WTC11 (cell line): ENCODE measurements at regions not wholly inside any gene's neighbourhood (a gene's known extent, or its start where the extent isn't known, plus 50 kb on each side); places are given as distances from the start of the nearest gene placed in this dataset.

Experiments used
- ATAC-seq: fragments of 200-7000 bp; cut with Tn5 transposase; 2 replicates; pipeline ENCODE4 v1.10.0; 2021; ENCODE audit warnings: mild to moderate bottlenecking, moderate library complexity
- CTCF ChIA-PET: fragments of 300-600 bp; sonication (Branson Sonifier 250); formaldehyde crosslinking; loops from one replicate; lab custom pipeline; 2021; ENCODE audit warnings: antibody characterized with exemption; lab: Charles Lee
- POLR2A ChIA-PET: fragments of 350-600 bp; sonication (Branson Sonifier 250); formaldehyde crosslinking; loops from one replicate; lab custom pipeline; 2021; ENCODE audit warnings: antibody characterized with exemption; lab: Charles Lee
- DNase-seq: peaks from one replicate; pipeline ENCODE4 v3.0.0; 2021; ENCODE audit warnings: low spot score
- H3K27ac Mint-ChIP-seq: 2 replicates; pipeline ENCODE4 v1.8.0; 2021; ENCODE audit warnings: mixed read lengths
- H3K27me3 Mint-ChIP-seq: 2 replicates; pipeline ENCODE4 v1.8.0; 2021; ENCODE audit warnings: low read depth, mild to moderate bottlenecking, moderate library complexity, mixed read lengths
- H3K36me3 Mint-ChIP-seq: 2 replicates; pipeline ENCODE4 v1.8.0; 2021; ENCODE audit warnings: mixed read lengths
- H3K4me1 Mint-ChIP-seq: 2 replicates; pipeline ENCODE4 v1.8.0; 2022; ENCODE audit warnings: mixed read lengths
- H3K4me3 Mint-ChIP-seq: 2 replicates; pipeline ENCODE4 v1.8.0; 2021; ENCODE audit warnings: mild to moderate bottlenecking, moderate library complexity, mixed read lengths
- H3K9me3 Mint-ChIP-seq: 2 replicates; pipeline ENCODE4 v1.8.0; 2021; ENCODE audit warnings: mixed read lengths
- GABPB1 ChIP-seq: sonication (generic); formaldehyde crosslinking; IDR thresholded peaks from 2 replicates; pipeline ENCODE4 v1.8.1; 2023; ENCODE audit warnings: mild to moderate bottlenecking, missing genetic modification reagents
- GTF2I ChIP-seq: fragments of 250-450 bp; sonication (Bioruptor Pico); conservative IDR thresholded peaks from 2 replicates; pipeline ENCODE4 v1.4.0; 2021; ENCODE audit warnings: mild to moderate bottlenecking
- MYBL2 ChIP-seq: sonication (generic); formaldehyde crosslinking; IDR thresholded peaks from 2 replicates; pipeline ENCODE4 v1.8.1; 2023; ENCODE audit warnings: mild to moderate bottlenecking, moderate library complexity, missing genetic modification reagents
- NFATC4 ChIP-seq: fragments of 250-450 bp; sonication (Bioruptor Pico); IDR thresholded peaks from 2 replicates; pipeline ENCODE4 v1.9.0; 2021; ENCODE audit warnings: mild to moderate bottlenecking
- RORB ChIP-seq: fragments of 250-450 bp; sonication (Bioruptor Pico); IDR thresholded peaks from 2 replicates; pipeline ENCODE4 v1.9.0; 2021; ENCODE audit warnings: mild to moderate bottlenecking
- SMAD3 ChIP-seq: sonication (generic); formaldehyde crosslinking; IDR thresholded peaks from 2 replicates; pipeline ENCODE4 v1.8.0; 2022; ENCODE audit warnings: missing genetic modification reagents, mild to moderate bottlenecking, borderline replicate concordance
- SOX15 ChIP-seq: fragments of 250-450 bp; sonication (Bioruptor Pico); IDR thresholded peaks from 2 replicates; pipeline ENCODE4 v1.9.0; 2021; ENCODE audit warnings: mild to moderate bottlenecking
- ZNF121 ChIP-seq: sonication (generic); formaldehyde crosslinking; IDR thresholded peaks from 2 replicates; pipeline ENCODE4 v1.8.0; 2023; ENCODE audit warnings: missing genetic modification reagents
- ZNF317 ChIP-seq: sonication (generic); formaldehyde crosslinking; IDR thresholded peaks from 2 replicates; pipeline ENCODE4 v1.8.1; 2023; ENCODE audit warnings: low read depth, mild to moderate bottlenecking, moderate library complexity, missing genetic modification reagents, borderline replicate concordance
- ZNF423 ChIP-seq: fragments of 250-450 bp; sonication (Bioruptor Pico); IDR thresholded peaks from 2 replicates; pipeline ENCODE4 v2.1.2; 2022; ENCODE audit warnings: mild to moderate bottlenecking, moderate library complexity
- TF ChIP-seq, protein P1 (sequence below): sonication (generic); formaldehyde crosslinking; IDR thresholded peaks from 2 replicates; pipeline ENCODE4 v1.8.0; 2022; ENCODE audit warnings: missing genetic modification reagents
- TF ChIP-seq, protein P2 (sequence below): sonication (generic); formaldehyde crosslinking; IDR thresholded peaks from 2 replicates; pipeline ENCODE4 v1.8.0; 2022; ENCODE audit warnings: mild to moderate bottlenecking, missing genetic modification reagents
- TF ChIP-seq, protein P3 (sequence below): sonication (generic); formaldehyde crosslinking; IDR thresholded peaks from 2 replicates; pipeline ENCODE4 v1.8.1; 2022; ENCODE audit warnings: mild to moderate bottlenecking, moderate library complexity, missing genetic modification reagents
- TF ChIP-seq, protein P4 (sequence below): sonication (generic); formaldehyde crosslinking; IDR thresholded peaks from 2 replicates; pipeline ENCODE4 v1.8.0; 2022; ENCODE audit warnings: mild to moderate bottlenecking, missing genetic modification reagents
- TF ChIP-seq, protein P5 (sequence below): sonication (generic); formaldehyde crosslinking; IDR thresholded peaks from 2 replicates; pipeline ENCODE4 v1.8.1; 2023; ENCODE audit warnings: mild to moderate bottlenecking, missing genetic modification reagents
- TF ChIP-seq, protein P6 (sequence below): sonication (generic); formaldehyde crosslinking; IDR thresholded peaks from 2 replicates; pipeline ENCODE4 v1.8.1; 2022; ENCODE audit warnings: low read depth, mild to moderate bottlenecking, moderate library complexity, missing genetic modification reagents, borderline replicate concordance
- TF ChIP-seq, protein P7 (sequence below): fragments of 250-450 bp; sonication (Bioruptor Pico); conservative IDR thresholded peaks from 2 replicates; pipeline ENCODE4 v1.9.0; 2021; ENCODE audit warnings: mild to moderate bottlenecking

DNA sequence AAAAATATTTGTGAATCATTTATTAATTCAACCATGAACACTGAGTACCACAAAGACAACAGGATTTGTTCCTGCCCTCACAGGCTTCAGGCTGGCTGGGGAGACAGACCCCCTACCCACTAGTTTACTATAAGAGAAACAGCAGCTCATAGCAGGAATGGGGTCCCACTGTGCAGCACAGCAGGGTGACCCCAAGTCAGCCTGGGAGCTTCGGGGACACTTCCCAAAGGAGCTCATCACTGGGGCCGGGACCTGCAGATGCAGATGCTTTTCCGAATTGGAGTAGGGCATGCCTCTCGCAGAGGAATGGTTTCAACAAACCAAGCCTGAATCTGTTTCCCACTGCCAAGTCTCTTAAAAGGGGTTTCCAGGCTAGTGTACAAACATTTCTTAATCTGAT, 176.2 kb upstream of the PWP1 start:
- Mint-ChIP-seq H3K4me1 (peaks cover 9% of the 10 kb centered on the region), H3K27ac (no peak overlapping the region), H3K9me3 (peaks cover 8% of the 10 kb centered on the region; the same call in 1 of the 2 replicates), H3K27me3 (peaks cover 10% of the 10 kb centered on the region), H3K36me3 (no peaks in the 10 kb centered on the region), H3K4me3 (no peak overlapping the region)
- DNase-seq: no peak
- POLR2A ChIA-PET: no interaction called here
- CTCF ChIA-PET: interaction anchor here (1.0 to 1.8 kb wide), 3 partner anchors 14 to 283 kb away, joined by 3 to 5 read pairs (median 4); no protein-coding TSS in a partner anchor
- TF ChIP-seq ZNF423 (peak; percentile 65; the same call in 1 of the 2 replicates), GTF2I (CRISPR knock-in tag) (no peak), ZNF317 (no peak)
- TF ChIP-seq, protein P1, sequence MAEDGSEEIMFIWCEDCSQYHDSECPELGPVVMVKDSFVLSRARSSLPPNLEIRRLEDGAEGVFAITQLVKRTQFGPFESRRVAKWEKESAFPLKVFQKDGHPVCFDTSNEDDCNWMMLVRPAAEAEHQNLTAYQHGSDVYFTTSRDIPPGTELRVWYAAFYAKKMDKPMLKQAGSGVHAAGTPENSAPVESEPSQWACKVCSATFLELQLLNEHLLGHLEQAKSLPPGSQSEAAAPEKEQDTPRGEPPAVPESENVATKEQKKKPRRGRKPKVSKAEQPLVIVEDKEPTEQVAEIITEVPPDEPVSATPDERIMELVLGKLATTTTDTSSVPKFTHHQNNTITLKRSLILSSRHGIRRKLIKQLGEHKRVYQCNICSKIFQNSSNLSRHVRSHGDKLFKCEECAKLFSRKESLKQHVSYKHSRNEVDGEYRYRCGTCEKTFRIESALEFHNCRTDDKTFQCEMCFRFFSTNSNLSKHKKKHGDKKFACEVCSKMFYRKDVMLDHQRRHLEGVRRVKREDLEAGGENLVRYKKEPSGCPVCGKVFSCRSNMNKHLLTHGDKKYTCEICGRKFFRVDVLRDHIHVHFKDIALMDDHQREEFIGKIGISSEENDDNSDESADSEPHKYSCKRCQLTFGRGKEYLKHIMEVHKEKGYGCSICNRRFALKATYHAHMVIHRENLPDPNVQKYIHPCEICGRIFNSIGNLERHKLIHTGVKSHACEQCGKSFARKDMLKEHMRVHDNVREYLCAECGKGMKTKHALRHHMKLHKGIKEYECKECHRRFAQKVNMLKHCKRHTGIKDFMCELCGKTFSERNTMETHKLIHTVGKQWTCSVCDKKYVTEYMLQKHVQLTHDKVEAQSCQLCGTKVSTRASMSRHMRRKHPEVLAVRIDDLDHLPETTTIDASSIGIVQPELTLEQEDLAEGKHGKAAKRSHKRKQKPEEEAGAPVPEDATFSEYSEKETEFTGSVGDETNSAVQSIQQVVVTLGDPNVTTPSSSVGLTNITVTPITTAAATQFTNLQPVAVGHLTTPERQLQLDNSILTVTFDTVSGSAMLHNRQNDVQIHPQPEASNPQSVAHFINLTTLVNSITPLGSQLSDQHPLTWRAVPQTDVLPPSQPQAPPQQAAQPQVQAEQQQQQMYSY (CRISPR knock-in tag): no peak
- no peak for ATAC-seq

DNA sequence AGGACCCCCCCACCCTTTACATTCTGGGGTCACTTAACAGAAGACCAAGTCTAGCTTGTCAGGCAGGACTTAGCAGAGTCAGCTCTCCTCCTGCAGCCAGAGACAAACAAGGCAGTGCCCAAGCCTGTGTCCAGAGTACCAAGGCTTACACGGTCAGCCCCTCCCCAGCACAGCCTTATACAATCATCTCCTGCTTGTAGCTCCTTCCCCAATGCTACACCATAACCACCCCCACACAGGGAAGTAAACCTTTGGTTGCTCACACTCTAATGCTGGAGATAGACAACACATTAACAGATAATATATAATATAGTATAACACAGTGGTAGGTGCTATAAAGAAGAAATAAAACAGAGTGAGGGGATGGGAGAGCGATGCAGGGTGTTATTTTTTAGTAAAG, 175.4 kb upstream of the PWP1 start:
- CTCF ChIA-PET: interaction anchor here (1.8 to 2.5 kb wide), 2 partner anchors 13 to 14 kb away, joined by 4 to 9 read pairs; no protein-coding TSS in a partner anchor
- no peak for ATAC-seq
- H3K27ac Mint-ChIP-seq: no peak overlapping the region
- H3K9me3 Mint-ChIP-seq: peaks cover 8% of the 10 kb centered on the region; the same call in 1 of the 2 replicates
- H3K4me1 Mint-ChIP-seq: peaks cover 10% of the 10 kb centered on the region
- POLR2A ChIA-PET: no interaction called here
- no peak overlapping the region for H3K4me3 Mint-ChIP-seq
- peaks cover 8% of the 10 kb centered on the region for H3K27me3 Mint-ChIP-seq
- H3K36me3 Mint-ChIP-seq: no peaks in the 10 kb centered on the region
- TF ChIP-seq, protein P2, sequence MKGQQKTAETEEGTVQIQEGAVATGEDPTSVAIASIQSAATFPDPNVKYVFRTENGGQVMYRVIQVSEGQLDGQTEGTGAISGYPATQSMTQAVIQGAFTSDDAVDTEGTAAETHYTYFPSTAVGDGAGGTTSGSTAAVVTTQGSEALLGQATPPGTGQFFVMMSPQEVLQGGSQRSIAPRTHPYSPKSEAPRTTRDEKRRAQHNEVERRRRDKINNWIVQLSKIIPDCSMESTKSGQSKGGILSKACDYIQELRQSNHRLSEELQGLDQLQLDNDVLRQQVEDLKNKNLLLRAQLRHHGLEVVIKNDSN (CRISPR knock-in tag): no peak
- no peak for TF ChIP-seq ZNF121 (CRISPR knock-in tag)
- TF ChIP-seq, protein P3, sequence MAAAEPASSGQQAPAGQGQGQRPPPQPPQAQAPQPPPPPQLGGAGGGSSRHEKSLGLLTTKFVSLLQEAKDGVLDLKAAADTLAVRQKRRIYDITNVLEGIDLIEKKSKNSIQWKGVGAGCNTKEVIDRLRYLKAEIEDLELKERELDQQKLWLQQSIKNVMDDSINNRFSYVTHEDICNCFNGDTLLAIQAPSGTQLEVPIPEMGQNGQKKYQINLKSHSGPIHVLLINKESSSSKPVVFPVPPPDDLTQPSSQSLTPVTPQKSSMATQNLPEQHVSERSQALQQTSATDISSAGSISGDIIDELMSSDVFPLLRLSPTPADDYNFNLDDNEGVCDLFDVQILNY (CRISPR knock-in tag): no peak
- TF ChIP-seq, protein P4, sequence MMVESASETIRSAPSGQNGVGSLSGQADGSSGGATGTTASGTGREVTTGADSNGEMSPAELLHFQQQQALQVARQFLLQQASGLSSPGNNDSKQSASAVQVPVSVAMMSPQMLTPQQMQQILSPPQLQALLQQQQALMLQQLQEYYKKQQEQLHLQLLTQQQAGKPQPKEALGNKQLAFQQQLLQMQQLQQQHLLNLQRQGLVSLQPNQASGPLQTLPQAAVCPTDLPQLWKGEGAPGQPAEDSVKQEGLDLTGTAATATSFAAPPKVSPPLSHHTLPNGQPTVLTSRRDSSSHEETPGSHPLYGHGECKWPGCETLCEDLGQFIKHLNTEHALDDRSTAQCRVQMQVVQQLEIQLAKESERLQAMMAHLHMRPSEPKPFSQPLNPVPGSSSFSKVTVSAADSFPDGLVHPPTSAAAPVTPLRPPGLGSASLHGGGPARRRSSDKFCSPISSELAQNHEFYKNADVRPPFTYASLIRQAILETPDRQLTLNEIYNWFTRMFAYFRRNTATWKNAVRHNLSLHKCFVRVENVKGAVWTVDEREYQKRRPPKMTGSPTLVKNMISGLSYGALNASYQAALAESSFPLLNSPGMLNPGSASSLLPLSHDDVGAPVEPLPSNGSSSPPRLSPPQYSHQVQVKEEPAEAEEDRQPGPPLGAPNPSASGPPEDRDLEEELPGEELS (CRISPR knock-in tag): no peak
- no peak for TF ChIP-seq SMAD3 (CRISPR knock-in tag)
- TF ChIP-seq, protein P5, sequence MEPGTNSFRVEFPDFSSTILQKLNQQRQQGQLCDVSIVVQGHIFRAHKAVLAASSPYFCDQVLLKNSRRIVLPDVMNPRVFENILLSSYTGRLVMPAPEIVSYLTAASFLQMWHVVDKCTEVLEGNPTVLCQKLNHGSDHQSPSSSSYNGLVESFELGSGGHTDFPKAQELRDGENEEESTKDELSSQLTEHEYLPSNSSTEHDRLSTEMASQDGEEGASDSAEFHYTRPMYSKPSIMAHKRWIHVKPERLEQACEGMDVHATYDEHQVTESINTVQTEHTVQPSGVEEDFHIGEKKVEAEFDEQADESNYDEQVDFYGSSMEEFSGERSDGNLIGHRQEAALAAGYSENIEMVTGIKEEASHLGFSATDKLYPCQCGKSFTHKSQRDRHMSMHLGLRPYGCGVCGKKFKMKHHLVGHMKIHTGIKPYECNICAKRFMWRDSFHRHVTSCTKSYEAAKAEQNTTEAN (CRISPR knock-in tag): no peak
- TF ChIP-seq, all 79 proteins: peak for 0
- DNase-seq: no peak

DNA sequence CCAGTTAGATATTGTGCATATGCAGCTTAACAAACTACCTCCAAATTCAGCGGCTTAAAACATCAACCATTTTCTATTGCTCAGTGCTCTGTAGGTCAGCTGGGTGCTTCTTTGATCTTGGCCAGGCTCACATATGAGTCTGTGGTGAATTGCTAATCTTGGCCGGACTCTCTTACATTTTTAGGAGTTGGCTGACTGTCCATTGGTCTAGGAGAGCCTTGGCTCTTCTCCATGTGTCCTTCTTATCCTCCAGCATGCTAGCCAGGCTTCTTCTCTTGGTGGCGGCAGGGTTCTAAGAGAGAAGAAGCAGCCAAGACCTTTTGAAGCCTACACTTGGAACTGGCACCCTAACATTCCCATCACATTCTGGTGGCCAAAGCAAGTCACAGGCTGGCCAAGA, 174.3 kb upstream of the PWP1 start:
- H3K27me3 Mint-ChIP-seq: peaks cover 6% of the 10 kb centered on the region
- H3K27ac Mint-ChIP-seq: no peak overlapping the region
- DNase-seq (no peak), ATAC-seq (no peak)
- no peak overlapping the region for H3K4me3 Mint-ChIP-seq
- H3K4me1 Mint-ChIP-seq: peaks cover 15% of the 10 kb centered on the region
- POLR2A ChIA-PET: no interaction called here
- H3K9me3 Mint-ChIP-seq: 0 out of 2 replicates have a peak, but pooled peaks cover 5% of the 10 kb centered on the region
- no peaks in the 10 kb centered on the region for H3K36me3 Mint-ChIP-seq
- CTCF ChIA-PET: interaction anchor here (0.5 to 2.5 kb wide), 2 partner anchors 12 to 1228 kb away, joined by 4 to 9 read pairs; no protein-coding TSS in a partner anchor
- no peak for TF ChIP-seq MYBL2
- TF ChIP-seq, protein P6, sequence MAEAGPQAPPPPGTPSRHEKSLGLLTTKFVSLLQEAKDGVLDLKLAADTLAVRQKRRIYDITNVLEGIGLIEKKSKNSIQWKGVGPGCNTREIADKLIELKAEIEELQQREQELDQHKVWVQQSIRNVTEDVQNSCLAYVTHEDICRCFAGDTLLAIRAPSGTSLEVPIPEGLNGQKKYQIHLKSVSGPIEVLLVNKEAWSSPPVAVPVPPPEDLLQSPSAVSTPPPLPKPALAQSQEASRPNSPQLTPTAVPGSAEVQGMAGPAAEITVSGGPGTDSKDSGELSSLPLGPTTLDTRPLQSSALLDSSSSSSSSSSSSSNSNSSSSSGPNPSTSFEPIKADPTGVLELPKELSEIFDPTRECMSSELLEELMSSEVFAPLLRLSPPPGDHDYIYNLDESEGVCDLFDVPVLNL (CRISPR knock-in tag): no peak
- TF ChIP-seq, protein P4 (CRISPR knock-in tag): no peak
- TF ChIP-seq SOX15 (CRISPR knock-in tag): no peak
- TF ChIP-seq SMAD3 (CRISPR knock-in tag): no peak
- TF ChIP-seq, protein P7, sequence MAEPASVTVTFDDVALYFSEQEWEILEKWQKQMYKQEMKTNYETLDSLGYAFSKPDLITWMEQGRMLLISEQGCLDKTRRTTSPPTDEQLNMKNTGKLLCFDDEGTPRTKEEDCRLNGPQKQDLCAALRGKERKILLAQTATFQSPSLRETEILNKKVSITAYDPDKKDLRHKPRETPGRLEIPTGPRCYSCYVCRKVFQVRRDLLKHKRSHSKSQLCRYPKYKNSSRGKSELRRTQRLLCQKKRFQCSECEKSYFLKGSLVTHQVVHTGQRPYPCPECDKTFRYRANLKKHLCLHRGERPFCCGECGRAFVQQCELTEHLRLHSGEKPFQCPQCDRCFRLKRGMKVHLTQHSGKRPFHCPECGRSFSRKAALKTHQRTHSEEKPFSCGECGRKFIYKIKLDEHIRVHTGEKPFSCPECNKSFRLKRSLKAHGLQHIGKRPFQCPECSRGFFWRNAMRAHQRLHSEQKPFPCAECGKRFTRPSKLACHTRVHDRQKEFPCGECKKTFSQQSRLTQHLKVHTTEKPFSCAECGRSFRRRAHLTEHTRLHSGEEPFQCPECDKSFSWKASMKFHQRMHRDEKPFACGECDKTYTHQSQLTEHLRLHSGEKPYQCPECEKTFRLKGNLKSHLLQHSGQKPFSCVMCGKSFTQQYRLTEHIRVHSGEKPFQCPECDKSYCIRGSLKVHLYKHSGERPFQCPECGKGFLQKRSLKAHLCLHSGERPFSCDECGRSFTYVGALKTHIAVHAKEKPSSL (CRISPR knock-in tag): no peak
- no peak for TF ChIP-seq RORB
- TF ChIP-seq ZNF317: no peak
- no peak for TF ChIP-seq NFATC4 (CRISPR knock-in tag)
- TF ChIP-seq GABPB1 (CRISPR knock-in tag): no peak
